SK-N-SH (cell line): ENCODE measurements at regions not wholly inside any gene's neighbourhood (a gene's known extent, or its start where the extent isn't known, plus 50 kb on each side); places are given as distances from the start of the nearest gene placed in this dataset.

Experiments
- CTCF ChIA-PET: fragments of 300-600, 350-600 bp; formaldehyde crosslinking; extraction: SDS; loops from one replicate; lab custom pipeline; 2021; lab: Yijun Ruan, JAX
- POLR2A ChIA-PET: fragments of 350-600 bp; sonication (Branson Sonifier 250); formaldehyde crosslinking; extraction: SDS; loops from one replicate; lab custom pipeline; 2020; ENCODE audit warnings: antibody characterized with exemption, inconsistent platforms; lab: Yijun Ruan, JAX
- DNase-seq: peaks from one replicate; pipeline ENCODE4 v3.0.0; 2012
- H2AFZ ChIP-seq: fragments of 200-600 bp; sonication (generic); 2 replicates; pipeline ENCODE4 v1.8.1; 2016; ENCODE audit warnings: antibody characterized with exemption, mild to moderate bottlenecking, low read depth
- H3F3A ChIP-seq: fragments of 200-600 bp; sonication (generic); replicated peaks from 2 replicates; pipeline ENCODE3; 2016; ENCODE audit warnings: antibody characterized with exemption, mild to moderate bottlenecking; ENCODE audit not compliant: insufficient read depth
- H3K27ac ChIP-seq, 2 experiments: fragments of 200-500 bp in 1 of 2; fragments of 200-600 bp in 1 of 2; sonication (Bioruptor generic) in 1 of 2; sonication (generic), shearing (Covaris generic) in 1 of 2; 2 replicates each; pipeline versions ENCODE4 v1.5.1 to v1.6.1; 2014 to 2016; ENCODE audit warnings: low read depth in 2 of 2, inconsistent platforms in 1 of 2, low read length in 1 of 2, mild to moderate bottlenecking in 1 of 2, mixed read lengths in 1 of 2
- H3K27me3 ChIP-seq: fragments of 200-600 bp; sonication (generic), shearing (Covaris generic); 2 replicates; pipeline ENCODE4 v1.6.1; 2016; ENCODE audit warnings: mixed run types; ENCODE audit not compliant: insufficient read depth
- H3K36me3 ChIP-seq, 2 experiments: fragments of 200-500 bp in 1 of 2; fragments of 200-600 bp in 1 of 2; sonication (Bioruptor generic) in 1 of 2; sonication (generic) in 1 of 2; replicated peaks in 1 of 2; 2 replicates each; pipeline versions ENCODE3 to v1.5.1; 2014 to 2016; ENCODE audit warnings: low read length in 1 of 2, mild to moderate bottlenecking in 1 of 2; ENCODE audit not compliant: insufficient read depth in 2 of 2, control insufficient read depth in 1 of 2
- H3K4me1 ChIP-seq, 2 experiments: fragments of 200-500 bp in 1 of 2; fragments of 200-600 bp in 1 of 2; sonication (Bioruptor generic) in 1 of 2; sonication (generic), shearing (Covaris generic) in 1 of 2; 2 replicates each; pipeline versions ENCODE4 v1.5.1 to v1.6.1; 2014 to 2016; ENCODE audit warnings: low read depth in 1 of 2, low read length in 1 of 2, mixed run types in 1 of 2; ENCODE audit not compliant: insufficient read depth in 2 of 2, control insufficient read depth in 1 of 2
- H3K4me2 ChIP-seq: fragments of 200-600 bp; sonication (generic), shearing (Covaris generic); 2 replicates; pipeline ENCODE4 v1.6.1; 2017; ENCODE audit warnings: mixed run types
- H3K4me3 ChIP-seq, 2 experiments: fragments of 200-500 bp in 1 of 2; fragments of 200-600 bp in 1 of 2; sonication (Bioruptor generic) in 1 of 2; sonication (generic), shearing (Covaris generic) in 1 of 2; 2 replicates each; pipeline versions ENCODE4 v1.5.1 to v1.8.1; 2014 to 2016; ENCODE audit warnings: low read depth in 2 of 2, inconsistent platforms in 1 of 2, low read length in 1 of 2, mild to moderate bottlenecking in 1 of 2, mixed read lengths in 1 of 2, moderate library complexity in 1 of 2
- H3K79me2 ChIP-seq: fragments of 200-600 bp; sonication (generic); 2 replicates; pipeline ENCODE4 v1.8.1; 2017; ENCODE audit warnings: mild to moderate bottlenecking; ENCODE audit not compliant: insufficient read depth
- H3K9ac ChIP-seq: fragments of 200-600 bp; sonication (generic); 2 replicates; pipeline ENCODE4 v1.6.1; 2017; ENCODE audit warnings: mixed run types
- H3K9me2 ChIP-seq: fragments of 200-600 bp; sonication (generic); 2 replicates; pipeline ENCODE4 v1.6.1; 2017; ENCODE audit warnings: mixed run types
- H3K9me3 ChIP-seq: fragments of 200-600 bp; sonication (generic); 2 replicates; pipeline ENCODE4 v1.6.1; 2017; ENCODE audit warnings: mixed run types, mild to moderate bottlenecking, moderate library complexity
- H4K20me1 ChIP-seq: fragments of 200-600 bp; sonication (generic); 2 replicates; pipeline ENCODE4 v1.6.1; 2017; ENCODE audit warnings: mild to moderate bottlenecking, mixed run types; ENCODE audit not compliant: insufficient read depth
- CTCF ChIP-seq: fragments of 200-600 bp; sonication (generic); IDR thresholded peaks from 2 replicates; pipeline ENCODE4 v1.6.1; 2017; ENCODE audit warnings: antibody characterized with exemption, mild to moderate bottlenecking, moderate library complexity
- EP300 ChIP-seq, 2 experiments: IDR thresholded peaks; 2 replicates each; pipeline versions ENCODE4 v1.4.0 to v1.6.1; 2012; ENCODE audit warnings: borderline replicate concordance in 1 of 2, low read depth in 1 of 2, low read length in 1 of 2
- EZH2phosphoT487 ChIP-seq: fragments of 200-600 bp; sonication (generic); IDR thresholded peaks from 2 replicates; pipeline ENCODE4 v1.6.1; 2017; ENCODE audit warnings: low read depth, mixed run types, mild to moderate bottlenecking, antibody characterized with exemption, moderate library complexity, borderline replicate concordance
- FOXM1 ChIP-seq: IDR thresholded peaks from 2 replicates; pipeline ENCODE4 v1.4.0; 2012; ENCODE audit warnings: low read depth, mild to moderate bottlenecking
- GABPA ChIP-seq: IDR thresholded peaks from 2 replicates; pipeline ENCODE4 v1.4.0; 2012; ENCODE audit warnings: low read depth, mild to moderate bottlenecking
- MAX ChIP-seq: IDR thresholded peaks from 2 replicates; pipeline ENCODE4 v1.4.0; 2012; ENCODE audit warnings: low read depth
- MEF2A ChIP-seq: IDR thresholded peaks from 2 replicates; pipeline ENCODE4 v1.4.0; 2012; ENCODE audit warnings: low read depth, borderline replicate concordance
- NFIC ChIP-seq: IDR thresholded peaks from 2 replicates; pipeline ENCODE4 v1.4.0; 2012; ENCODE audit warnings: borderline replicate concordance
- NRF1 ChIP-seq: IDR thresholded peaks from 2 replicates; pipeline ENCODE4 v1.6.1; 2012; ENCODE audit warnings: low read depth, mild to moderate bottlenecking, low read length
- PBX3 ChIP-seq: IDR thresholded peaks from 2 replicates; pipeline ENCODE4; 2012
- TAF1 ChIP-seq: IDR thresholded peaks from 2 replicates; pipeline ENCODE4 v1.6.1; 2012; ENCODE audit warnings: low read depth, mild to moderate bottlenecking, low read length, moderate library complexity, borderline replicate concordance
- TEAD4 ChIP-seq: IDR thresholded peaks from 2 replicates; pipeline ENCODE4 v1.4.0; 2012; ENCODE audit warnings: mild to moderate bottlenecking, borderline replicate concordance; ENCODE audit not compliant: insufficient read depth
- USF1 ChIP-seq: IDR thresholded peaks from 2 replicates; pipeline ENCODE4 v1.4.0; 2012; ENCODE audit warnings: low read depth, borderline replicate concordance
- USF2 ChIP-seq: fragments of 150-350 bp; IDR thresholded peaks from 2 replicates; pipeline ENCODE4 v1.6.1; 2017; ENCODE audit warnings: antibody characterized with exemption, low read length, low read depth, borderline replicate concordance
- YY1 ChIP-seq: IDR thresholded peaks from 2 replicates; pipeline ENCODE4 v1.4.0; 2012; ENCODE audit warnings: low read depth, mild to moderate bottlenecking
- ZBTB33 ChIP-seq: IDR thresholded peaks from 2 replicates; pipeline ENCODE4 v1.4.0; 2012; ENCODE audit warnings: low read depth, borderline replicate concordance
- WGBS: methylation state at CpG from one replicate; pipeline ENCODE4 v1.1.6; 2017; ENCODE audit warnings: low lambda C conversion rate; 5-methylcytosine and 5-hydroxymethylcytosine counted together

GRCh38 chr1:56150441-56151215 is 428.7 kb downstream of the PLPP3 start:
- CTCF ChIA-PET = no interaction called here
- no peak for DNase-seq
- H3K9me2 ChIP-seq = no peaks in the 10 kb centered on the region
- no peaks in the 10 kb centered on the region for H3K27me3 ChIP-seq
- no peaks in the 10 kb centered on the region for H3K36me3 ChIP-seq
- no peak overlapping the region for H3K4me3 ChIP-seq
- no peak overlapping the region for H3K27ac ChIP-seq
- H3K79me2 ChIP-seq = no peaks in the 10 kb centered on the region
- 70% methylated on average over 5 of the region's 5 CpGs for WGBS
- no peaks in the 10 kb centered on the region for H4K20me1 ChIP-seq
- H3F3A ChIP-seq = peaks cover 4% of the 10 kb centered on the region
- peaks cover 4 to 7% of the 10 kb centered on the region in 2 experiments; a peak in 3 of 4 replicates for H3K4me1 ChIP-seq
- POLR2A ChIA-PET = no interaction called here
- H3K4me2 ChIP-seq = no peak overlapping the region
- no peak overlapping the region for H3K9ac ChIP-seq
- H2AFZ ChIP-seq = no peak overlapping the region
- H3K9me3 ChIP-seq = no peaks in the 10 kb centered on the region
- TF ChIP-seq YY1 (no peak), MEF2A (no peak), EZH2phosphoT487 (no peak), CTCF (no peak), NFIC (no peak), NRF1 (no peak), ZBTB33 (no peak), MAX (no peak), TEAD4 (no peak), FOXM1 (no peak), PBX3 (no peak), EP300 (IDR thresholded peaks at IDR 0.05; ENCODE audit: borderline replicate concordance in 1 of 2, low read depth in 1 of 2, low read length in 1 of 2) (no peak), GABPA (no peak), USF2 (no peak), TAF1 (no peak), USF1 (no peak)
- TF ChIP-seq, all 33 proteins: peak for 0
